ENCODE measurements at regions not wholly inside any gene's neighbourhood (a gene's known extent, or its start where the extent isn't known, plus 50 kb on each side); places are given as distances from the start of the nearest gene placed in this dataset.
"Not testable (repeated sequence)": the region's sequence is repeated elsewhere in the genome, so short reads cannot be mapped to it uniquely, and the experiment has no call there.

DNA sequence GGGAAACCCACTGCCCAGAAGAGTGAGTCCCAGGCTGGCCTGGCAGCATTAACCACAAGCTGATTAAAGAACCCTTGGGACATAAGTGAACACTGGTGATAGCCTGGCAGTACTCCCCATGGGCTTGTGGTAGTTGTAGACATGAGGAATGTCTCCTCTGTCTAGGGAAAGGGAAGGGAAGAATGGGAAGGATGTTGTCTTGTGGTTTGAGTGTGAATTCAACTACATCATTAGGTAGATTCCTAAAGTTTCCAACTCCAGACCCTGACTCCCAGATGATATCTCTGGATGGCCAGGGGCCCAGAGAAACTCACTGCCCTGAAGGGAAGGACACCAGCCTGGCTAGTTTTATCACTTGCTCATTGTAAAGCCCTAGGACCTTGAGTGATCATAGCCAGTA is 1012.4 kb upstream of the COX7C start:
- no peaks in the 10 kb centered on the region for H3K36me3 ChIP-seq
- H3K9me3 ChIP-seq: peaks cover 0 to 12% (median 0%) of the 10 kb centered on the region in 4 donors
- TF ChIP-seq EP300 (IDR thresholded peaks at IDR 0.05) (no peak), POLR2A (IDR thresholded peaks at IDR 0.05) (no peak), POLR2AphosphoS5 (IDR thresholded peaks at IDR 0.05) (no peak)
- TF ChIP-seq, protein P1, sequence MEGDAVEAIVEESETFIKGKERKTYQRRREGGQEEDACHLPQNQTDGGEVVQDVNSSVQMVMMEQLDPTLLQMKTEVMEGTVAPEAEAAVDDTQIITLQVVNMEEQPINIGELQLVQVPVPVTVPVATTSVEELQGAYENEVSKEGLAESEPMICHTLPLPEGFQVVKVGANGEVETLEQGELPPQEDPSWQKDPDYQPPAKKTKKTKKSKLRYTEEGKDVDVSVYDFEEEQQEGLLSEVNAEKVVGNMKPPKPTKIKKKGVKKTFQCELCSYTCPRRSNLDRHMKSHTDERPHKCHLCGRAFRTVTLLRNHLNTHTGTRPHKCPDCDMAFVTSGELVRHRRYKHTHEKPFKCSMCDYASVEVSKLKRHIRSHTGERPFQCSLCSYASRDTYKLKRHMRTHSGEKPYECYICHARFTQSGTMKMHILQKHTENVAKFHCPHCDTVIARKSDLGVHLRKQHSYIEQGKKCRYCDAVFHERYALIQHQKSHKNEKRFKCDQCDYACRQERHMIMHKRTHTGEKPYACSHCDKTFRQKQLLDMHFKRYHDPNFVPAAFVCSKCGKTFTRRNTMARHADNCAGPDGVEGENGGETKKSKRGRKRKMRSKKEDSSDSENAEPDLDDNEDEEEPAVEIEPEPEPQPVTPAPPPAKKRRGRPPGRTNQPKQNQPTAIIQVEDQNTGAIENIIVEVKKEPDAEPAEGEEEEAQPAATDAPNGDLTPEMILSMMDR (IDR thresholded peaks at IDR 0.05): no peak
- H3K27ac ChIP-seq: no peak overlapping the region
- DNase-seq: no peak
- intact Hi-C loops (cut with DNase I; ENCODE audit: low total_unique reads): no loop called here
- no peaks in the 10 kb centered on the region for H3K4me1 ChIP-seq
- H3K27me3 ChIP-seq: no peaks in the 10 kb centered on the region
- no peak overlapping the region for H3K4me3 ChIP-seq

DNA sequence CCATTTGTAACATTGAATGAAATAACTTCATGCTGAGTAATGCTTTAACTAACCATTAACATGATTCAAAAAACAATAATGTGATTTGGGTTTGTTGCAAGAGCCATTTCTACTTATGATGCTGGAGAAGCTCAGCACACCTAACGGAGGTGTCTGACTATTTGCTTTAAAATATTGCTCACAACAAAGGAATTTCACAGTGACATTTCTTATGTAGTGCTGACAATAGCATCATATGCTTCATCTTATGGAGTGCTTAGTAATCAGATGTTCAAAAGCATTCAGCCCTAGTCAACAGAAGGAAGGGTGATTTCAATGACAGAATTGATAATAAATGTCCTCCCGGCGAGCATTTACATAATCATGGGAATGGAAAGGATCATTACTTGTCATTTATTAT is 1003.3 kb upstream of the COX7C start:
- no peak overlapping the region for H3K4me3 ChIP-seq
- intact Hi-C loops (cut with DNase I; ENCODE audit: low total_unique reads): no loop called here
- no peaks in the 10 kb centered on the region for H3K36me3 ChIP-seq
- H3K27me3 ChIP-seq: no peaks in the 10 kb centered on the region
- no peaks in the 10 kb centered on the region for H3K4me1 ChIP-seq
- TF ChIP-seq, protein P1 (IDR thresholded peaks at IDR 0.05): no peak
- TF ChIP-seq POLR2A (IDR thresholded peaks at IDR 0.05): no peak
- TF ChIP-seq POLR2AphosphoS5 (IDR thresholded peaks at IDR 0.05): no peak
- TF ChIP-seq EP300 (IDR thresholded peaks at IDR 0.05): no peak
- H3K9me3 ChIP-seq: peaks cover 0 to 10% (median 3%) of the 10 kb centered on the region in 4 donors
- 77 to 80% (median 78%) methylated on average over 3 of the region's 3 CpGs for WGBS, 5 donors
- DNase-seq: no peak
- H3K27ac ChIP-seq: no peak overlapping the region

DNA sequence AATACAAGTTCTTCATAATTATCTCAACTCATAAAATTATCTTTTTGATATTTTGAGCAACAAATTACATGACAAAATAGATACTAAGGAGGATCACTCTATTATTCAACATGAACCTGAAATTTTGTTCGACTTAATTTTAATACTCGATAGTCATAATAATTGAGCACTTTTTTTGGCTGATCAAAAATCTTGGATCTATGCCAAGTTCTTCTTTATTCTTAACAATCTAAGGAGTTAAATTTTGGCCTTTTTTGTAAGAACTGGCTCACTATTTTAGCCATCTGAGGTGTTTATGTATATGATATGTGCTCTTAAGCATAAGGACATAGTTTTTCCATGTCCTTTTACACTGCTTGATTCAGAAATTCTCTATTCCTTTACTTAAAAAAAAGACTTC is 996.1 kb upstream of the COX7C start:
- H3K27me3 ChIP-seq: no peaks in the 10 kb centered on the region
- WGBS, 5 donors: 92 to 98% (median 95%) methylated on average over 2 of the region's 2 CpGs
- no peaks in the 10 kb centered on the region for H3K4me1 ChIP-seq
- intact Hi-C loops (cut with DNase I; ENCODE audit: low total_unique reads): no loop called here
- H3K9me3 ChIP-seq: peaks cover 0 to 4% (median under 1%) of the 10 kb centered on the region in 4 donors
- H3K4me3 ChIP-seq: no peak overlapping the region
- H3K27ac ChIP-seq: no peak overlapping the region
- H3K36me3 ChIP-seq: no peaks in the 10 kb centered on the region
- DNase-seq: no peak
- TF ChIP-seq POLR2A (IDR thresholded peaks at IDR 0.05) (no peak), POLR2AphosphoS5 (IDR thresholded peaks at IDR 0.05) (no peak), EP300 (IDR thresholded peaks at IDR 0.05) (no peak)
- TF ChIP-seq, protein P1 (IDR thresholded peaks at IDR 0.05): no peak

DNA sequence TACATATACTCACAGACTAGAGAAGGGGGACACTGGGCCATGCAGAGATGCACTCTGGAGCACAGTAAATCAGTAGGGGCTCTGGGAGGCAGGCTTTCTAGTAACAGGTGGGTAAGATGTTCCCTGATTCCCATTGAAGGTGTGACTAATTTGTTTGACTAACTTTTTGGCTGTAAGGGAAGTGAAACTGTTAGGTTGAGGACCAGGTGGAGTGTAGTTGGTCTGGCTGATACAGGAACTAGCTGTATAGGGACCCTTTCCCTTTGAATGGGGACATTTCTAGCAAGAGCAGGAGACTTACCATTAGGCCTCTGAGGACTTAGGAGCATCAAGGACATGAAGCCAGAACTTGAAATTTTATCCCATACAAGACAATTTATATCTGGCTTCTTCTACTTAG is 989.6 kb upstream of the COX7C start:
- no peaks in the 10 kb centered on the region for H3K27me3 ChIP-seq
- TF ChIP-seq POLR2AphosphoS5 (IDR thresholded peaks at IDR 0.05): no peak
- TF ChIP-seq POLR2A (IDR thresholded peaks at IDR 0.05): no peak
- TF ChIP-seq, protein P1 (IDR thresholded peaks at IDR 0.05): no peak
- TF ChIP-seq EP300 (IDR thresholded peaks at IDR 0.05): no peak
- no peak for DNase-seq
- H3K4me3 ChIP-seq: no peak overlapping the region
- no peaks in the 10 kb centered on the region for H3K36me3 ChIP-seq
- H3K4me1 ChIP-seq: no peaks in the 10 kb centered on the region
- intact Hi-C loops (cut with DNase I; ENCODE audit: low total_unique reads): no loop called here
- no peaks in the 10 kb centered on the region for H3K9me3 ChIP-seq
- no peak overlapping the region for H3K27ac ChIP-seq

DNA sequence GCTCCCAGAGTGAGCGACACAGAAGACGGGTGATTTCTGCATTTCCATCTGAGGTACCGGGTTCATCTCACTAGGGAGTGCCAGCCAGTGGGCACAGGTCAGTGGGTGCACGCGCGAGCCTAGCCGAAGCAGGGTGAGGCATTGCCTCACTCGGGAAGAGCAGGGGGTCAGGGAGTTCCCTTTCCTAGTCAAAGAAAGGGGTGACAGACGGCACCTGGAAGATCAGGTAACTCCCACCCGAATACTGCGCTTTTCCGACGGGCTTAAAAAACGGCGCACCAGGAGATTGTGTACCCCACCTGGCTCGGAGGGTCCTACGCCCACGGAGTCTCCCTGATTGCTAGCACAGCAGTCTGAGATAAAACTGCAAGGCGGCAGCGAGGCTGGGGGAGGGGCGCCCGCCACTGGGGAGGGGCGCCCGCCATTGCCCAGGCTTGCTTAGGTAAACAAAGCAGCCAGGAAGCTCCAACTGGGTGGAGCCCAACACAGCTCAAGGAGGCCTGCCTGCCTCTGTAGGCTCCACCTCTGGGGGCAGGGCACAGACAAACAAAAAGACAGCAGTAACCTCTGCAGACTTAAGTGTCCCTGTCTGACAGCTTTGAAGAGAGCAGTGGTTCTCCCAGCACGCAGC is 979.1 kb upstream of the COX7C start:
- 85 to 96% (median 88%) methylated on average over 18 to 19 of the region's 25 CpGs for WGBS, 5 donors
- intact Hi-C loops (cut with DNase I; ENCODE audit: low total_unique reads); DNase-seq: not testable (repeated sequence)

More for the DNA sequence above, 979.1 kb upstream of the COX7C start:
- H3K4me3 ChIP-seq, H3K36me3 ChIP-seq, H3K9me3 ChIP-seq, H3K27ac ChIP-seq, H3K4me1 ChIP-seq, H3K27me3 ChIP-seq: not testable (repeated sequence)

Measured in stomach (tissue), 8 donors.